NCI-H510A (cell line): ENCODE measurements at regions not wholly inside any gene's neighbourhood (a gene's known extent, or its start where the extent isn't known, plus 50 kb on each side); places are given as distances from the start of the nearest gene placed in this dataset.
"Not testable (repeated sequence)": the region's sequence is repeated elsewhere in the genome, so short reads cannot be mapped to it uniquely, and the experiment has no call there.

Experiments used
- DNase-seq: peaks from one replicate; lab custom pipeline; 2025; lab: John Stamatoyannopoulos, UW

DNA sequence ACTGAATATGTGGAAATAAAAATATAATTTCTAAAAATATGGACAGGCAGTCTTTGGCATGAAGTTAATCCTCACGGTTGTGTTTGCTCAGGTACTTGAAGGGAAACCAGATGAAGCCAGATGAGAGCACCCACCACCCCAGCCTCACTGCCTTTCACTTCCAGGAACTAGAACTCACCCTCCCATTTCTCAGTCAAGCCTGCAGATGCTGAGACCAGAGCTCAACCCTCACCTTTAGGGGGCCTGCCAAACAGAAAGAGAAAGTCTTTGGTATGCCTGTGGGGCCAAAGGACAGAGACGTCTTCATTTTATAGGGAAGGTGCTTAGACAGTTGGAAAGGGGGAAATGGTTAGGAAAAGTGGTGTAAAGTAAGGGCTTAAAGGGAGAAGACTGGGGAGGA is 252.8 kb upstream of the PLET1 start:
- DNase-seq, result no peak

DNA sequence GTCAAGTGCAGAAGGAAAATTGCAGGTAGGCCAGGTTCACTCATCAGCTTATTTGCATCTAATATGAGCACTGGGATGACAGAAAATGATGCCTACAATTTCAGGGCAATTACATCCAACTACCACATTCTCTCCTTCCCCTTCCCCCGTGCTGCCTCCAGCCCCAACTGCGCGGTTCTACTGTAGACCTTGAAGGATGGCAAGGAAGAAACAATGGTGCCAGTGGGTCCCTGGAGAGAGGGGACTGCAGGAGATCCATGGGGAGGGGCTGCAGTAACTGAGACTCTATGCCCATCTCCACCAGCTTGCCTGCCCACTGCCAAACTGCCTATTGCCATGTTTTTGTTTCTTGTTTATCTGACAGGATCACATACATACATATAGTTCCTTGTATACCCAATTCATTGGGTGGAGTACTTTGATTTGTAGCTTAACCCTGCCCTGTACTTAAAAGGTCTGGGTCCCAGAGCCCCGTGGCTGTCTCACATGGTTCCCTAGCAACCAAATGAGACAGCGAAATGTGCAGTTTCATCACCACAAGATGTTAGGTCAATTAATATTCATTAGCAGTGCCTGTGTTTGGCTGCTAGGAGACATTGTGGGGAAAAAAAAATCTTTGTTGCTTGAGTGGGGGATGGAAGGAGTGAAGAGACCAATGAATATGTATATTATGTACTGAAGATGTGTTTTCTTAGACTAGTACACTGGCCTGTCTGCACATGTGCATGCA is 253.5 kb upstream of the PLET1 start:
- DNase-seq, result no peak

GRCh38 chr11:112516261-112516660 is 255.6 kb upstream of the PLET1 start:
- DNase-seq, result no peak

DNA sequence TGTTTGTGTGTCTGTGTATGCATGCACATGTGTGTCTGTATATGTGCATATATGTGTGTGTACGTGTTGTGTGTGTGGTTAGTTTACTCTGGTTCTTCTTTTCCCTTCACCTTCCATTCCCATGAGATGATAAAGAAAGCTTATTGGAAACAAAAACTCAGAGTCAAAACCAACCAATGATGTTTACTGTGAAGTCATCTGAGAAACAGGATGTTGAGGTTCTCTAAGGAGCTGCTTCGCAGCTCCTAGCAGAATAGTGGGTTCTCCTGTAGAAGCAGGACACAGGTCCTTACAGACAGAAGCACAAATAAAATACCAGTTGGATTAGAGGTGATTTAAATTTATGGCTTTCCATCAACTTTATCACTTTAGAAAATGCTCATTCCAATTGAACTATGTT is 256.1 kb upstream of the PLET1 start:
- DNase-seq, result no peak

DNA sequence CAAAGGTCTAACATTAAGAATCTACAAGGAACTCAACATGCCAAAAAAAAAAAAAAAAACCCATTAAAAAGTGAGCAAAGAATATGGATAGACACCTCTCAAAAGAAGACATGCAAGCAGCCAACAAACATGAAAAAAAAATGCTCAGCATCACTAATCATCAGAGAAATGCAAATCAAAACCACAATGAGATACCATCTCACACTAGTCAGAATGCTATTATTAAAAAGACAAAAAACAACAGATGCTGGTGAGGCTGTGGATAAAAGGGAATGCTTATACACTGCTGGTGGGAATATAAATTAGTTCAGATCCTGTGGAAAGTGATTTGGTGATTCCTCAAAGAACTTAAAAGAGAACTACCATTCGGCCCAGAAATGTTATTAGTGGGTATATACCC is 257.7 kb upstream of the PLET1 start:
- no peak for DNase-seq

- DNase-seq, result no peak
Observed at GRCh38 chr11:112519751-112520150, 259.1 kb upstream of the PLET1 start.

DNA sequence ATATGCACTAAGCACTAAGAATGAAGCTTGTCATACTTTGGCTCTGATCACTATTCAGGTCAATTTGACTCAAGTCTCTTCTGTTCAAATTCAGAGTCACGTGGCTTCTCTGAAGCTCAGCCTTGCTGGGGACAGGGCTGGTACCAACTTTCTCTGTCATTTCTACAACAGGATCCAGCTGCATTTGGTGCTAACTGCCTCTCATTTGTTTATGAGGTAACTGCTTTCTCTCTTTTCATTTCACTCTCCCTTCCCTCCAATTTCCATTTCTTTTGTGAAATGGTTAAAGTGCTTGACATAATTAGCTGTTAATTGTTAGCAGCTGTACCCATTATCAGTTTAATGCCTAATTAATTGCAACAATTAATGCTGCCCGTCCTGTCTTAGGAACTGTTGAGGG is 259.7 kb upstream of the PLET1 start:
- DNase-seq, result no peak

- DNase-seq, result no peak
Observed at GRCh38 chr11:112522536-112522935, 261.9 kb upstream of the PLET1 start.

DNA sequence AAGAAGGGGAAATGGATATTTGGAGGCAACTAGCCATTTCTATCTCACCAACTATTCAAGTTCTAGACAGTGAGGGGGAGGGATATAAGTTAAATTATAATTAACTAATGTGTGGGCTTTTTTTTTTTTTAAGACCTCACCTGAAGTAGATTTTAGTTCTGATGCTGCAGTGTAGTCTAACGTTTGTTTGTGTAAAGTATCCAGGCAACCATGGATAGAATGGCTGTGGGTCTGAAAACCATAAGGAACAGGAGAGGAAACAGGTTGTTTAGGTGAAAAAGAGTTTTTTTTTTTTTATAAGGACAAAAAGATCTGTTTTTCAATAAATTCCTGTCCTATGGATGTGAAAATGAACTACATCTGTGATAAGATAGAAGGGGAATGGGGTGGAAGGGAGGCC is 262.4 kb upstream of the PLET1 start:
- DNase-seq, result no peak

DNA sequence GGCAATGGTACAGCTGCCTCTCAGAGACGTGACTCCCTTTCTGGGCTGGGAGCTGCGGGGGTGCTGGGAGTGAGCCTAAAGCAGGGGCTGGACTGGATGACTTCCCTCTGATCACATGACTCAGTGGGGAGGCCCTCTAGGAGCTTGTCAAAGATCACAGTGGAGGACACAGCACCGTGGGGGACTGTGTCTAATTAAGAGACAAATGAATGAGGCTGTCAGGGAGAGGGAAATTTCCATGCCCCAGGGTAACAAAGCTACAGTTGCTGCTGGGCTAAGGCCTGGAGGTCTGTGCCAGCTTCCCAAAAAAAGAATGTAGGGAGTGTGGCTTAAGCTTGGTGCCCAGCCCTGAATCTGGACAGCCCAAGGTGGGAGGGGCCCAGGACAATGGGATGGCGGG is 262.8 kb upstream of the PLET1 start:
- no peak for DNase-seq

GRCh38 chr11:112523951-112524350 is 263.3 kb upstream of the PLET1 start:
- no peak for DNase-seq

DNA sequence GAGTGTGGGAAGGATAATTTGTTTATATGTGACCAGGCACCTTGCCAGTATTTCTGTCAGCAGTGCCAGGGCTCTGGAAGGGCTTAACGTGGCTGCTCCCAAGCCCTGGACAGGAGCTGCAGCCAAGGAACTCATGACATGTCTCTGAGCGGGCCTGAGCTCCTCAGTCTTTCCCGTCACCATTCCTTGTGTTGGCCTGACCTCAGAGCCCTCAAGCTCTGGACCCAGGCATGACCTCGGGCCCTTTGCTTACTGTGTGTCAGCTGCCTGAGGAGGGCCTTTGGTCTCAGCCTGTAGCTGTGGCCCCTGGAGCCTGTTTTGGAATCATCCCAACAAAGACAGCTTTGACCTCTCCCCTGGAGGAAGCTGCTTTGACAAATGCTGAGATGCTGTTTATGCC is 264.1 kb upstream of the PLET1 start:
- no peak for DNase-seq

- DNase-seq, result no peak
Observed at GRCh38 chr11:112525270-112525669, 264.6 kb upstream of the PLET1 start.

- DNase-seq, result no peak
Observed at GRCh38 chr11:112525844-112526590, 265.4 kb upstream of the PLET1 start.

- no peak for DNase-seq
Observed at GRCh38 chr11:112526699-112527416, 266.2 kb upstream of the PLET1 start.

- DNase-seq, result no peak
Observed at GRCh38 chr11:112529071-112529470, 268.4 kb upstream of the PLET1 start.

- no peak for DNase-seq
Observed at GRCh38 chr11:112532506-112532905, 271.8 kb upstream of the PLET1 start.

DNA sequence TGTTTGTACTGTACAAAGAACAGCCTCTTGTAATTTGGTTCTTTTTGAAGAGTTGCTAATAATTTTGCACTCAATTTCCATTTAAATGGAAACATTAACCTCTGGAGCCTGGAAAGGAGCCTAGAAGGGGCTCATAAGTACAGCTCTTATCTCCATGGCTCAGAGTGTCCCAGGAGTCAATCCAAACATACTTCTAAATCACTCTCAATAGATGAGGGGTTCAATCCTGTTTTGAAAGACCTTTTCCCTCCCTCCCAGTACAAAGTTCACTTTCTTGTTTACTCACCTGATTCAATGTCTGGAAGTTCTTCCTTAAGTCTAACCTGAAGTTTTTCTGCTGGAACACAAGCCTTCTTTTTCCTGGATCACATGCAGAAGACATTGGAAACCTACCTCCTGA is 273.0 kb upstream of the PLET1 start:
- DNase-seq, result no peak

GRCh38 chr11:112534208-112534607 is 273.5 kb upstream of the PLET1 start:
- DNase-seq, result no peak

DNA sequence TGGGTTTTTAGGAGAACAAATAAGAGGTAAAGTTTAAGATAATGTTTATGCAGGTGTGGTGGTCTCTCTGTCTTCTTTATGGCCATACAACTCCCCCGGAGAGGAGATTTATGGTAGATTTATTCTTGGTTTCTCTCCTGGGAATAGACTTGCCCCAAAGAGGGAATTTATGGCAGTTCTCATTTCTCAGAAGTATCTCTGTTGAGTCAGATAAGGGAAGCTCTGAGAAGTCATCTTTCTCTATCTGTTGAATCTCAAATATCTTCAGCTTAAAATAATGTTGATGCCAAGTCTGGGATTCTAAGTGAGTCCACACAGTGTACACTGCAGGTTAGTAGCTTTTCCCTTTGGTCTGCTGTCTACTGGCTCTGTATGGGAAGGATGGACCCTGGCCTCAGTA is 276.4 kb upstream of the PLET1 start:
- no peak for DNase-seq

DNA sequence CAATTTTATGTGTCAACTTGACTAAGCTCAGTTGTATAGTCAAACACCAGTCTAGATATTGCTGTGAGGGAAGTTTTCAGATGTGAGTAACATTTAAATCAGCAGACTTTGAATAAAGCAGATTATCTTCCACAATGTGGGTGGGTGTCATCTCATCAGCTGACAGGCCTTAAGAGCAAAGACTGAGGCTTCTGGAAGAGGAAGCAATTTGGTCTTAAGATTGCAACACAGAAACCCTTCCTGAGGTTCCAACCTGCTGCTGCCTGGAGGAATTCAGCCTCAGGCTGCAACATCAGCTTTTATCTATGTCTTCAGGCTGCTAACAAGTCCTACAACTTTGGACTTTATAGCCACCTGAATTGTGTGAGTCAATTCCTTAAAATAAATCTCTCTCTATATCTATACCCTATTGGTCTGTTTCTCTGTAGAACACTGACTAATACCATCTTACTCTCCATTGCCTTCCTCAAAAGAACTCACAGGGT is 277.2 kb upstream of the PLET1 start:
- no peak for DNase-seq

DNA sequence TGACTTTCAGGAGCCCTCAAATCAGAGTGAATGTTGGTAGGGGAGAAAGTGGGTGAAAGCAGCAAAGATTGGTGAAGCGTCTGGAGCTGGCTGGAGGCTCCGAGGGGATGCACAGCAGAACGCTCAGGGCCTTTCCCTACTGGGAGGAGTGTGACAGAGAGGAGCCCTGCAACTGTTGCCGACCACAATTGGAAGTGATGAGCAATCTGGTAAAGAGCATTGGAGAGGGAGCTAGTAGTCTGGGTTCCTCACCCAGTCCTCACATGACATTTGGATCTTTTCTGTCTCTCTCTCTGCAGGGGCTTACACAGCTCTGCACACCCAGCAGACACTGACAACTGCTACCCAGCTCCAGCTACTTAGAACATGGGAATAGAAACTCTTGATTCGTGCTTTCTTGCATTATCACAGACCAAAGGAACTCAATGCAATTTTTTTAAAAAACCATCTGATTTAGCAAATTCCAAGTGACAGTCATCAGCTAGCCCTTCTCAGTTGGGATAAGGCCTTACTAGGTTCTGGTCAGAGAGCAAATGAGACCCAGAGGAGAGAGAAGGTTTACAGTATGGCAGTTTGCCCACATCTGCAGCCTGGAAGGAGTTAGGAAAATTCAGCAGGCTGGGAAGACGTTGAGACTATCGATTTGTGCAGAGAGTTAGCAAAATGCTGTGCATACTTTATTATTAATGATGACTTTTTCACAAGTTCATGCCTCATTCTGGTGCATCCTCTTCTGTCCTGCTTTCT is 278.0 kb upstream of the PLET1 start:
- no peak for DNase-seq

DNA sequence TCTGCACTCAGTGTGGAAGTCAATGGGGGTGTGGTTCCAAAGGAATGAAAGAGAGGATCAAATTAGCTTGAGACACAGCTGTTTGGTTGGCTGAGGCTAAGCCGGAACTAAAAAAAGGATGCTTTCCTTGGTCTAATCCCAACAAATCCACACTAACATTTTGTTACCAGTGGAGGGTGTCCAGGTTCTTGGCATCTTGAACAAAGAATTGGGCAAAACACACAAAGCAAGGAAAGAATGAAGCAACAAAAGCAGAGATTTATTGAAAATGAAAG is 278.6 kb upstream of the PLET1 start:
- DNase-seq, result not testable (repeated sequence)
